ENCODE measurements at regions not wholly inside any gene's neighbourhood (a gene's known extent, or its start where the extent isn't known, plus 50 kb on each side); places are given as distances from the start of the nearest gene placed in this dataset.

DNA sequence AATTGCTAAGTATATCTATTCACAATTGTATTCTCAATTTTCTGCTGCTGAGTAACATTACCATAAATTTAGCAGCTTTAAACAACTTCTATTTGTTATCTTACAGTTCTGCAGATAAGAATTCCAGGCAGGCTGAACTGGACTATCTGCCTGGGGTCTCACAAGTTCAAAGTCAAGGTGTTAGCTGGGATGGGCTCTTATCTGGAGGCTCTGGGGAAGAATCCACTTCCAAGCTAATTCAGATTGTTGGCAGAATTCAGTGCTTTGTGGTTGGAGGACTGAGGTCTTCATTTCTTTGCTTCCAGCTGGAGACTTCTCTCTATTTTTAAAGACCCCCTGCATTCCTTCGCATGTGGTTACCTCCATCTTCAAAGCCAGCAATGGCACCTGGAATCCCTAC lies 329.9 kb upstream of the ISX start:
- Mint-ChIP-seq H3K9me3 (peaks cover 4% of the 10 kb centered on the region), H3K36me3 (ENCODE audit: low read depth) (no peaks in the 10 kb centered on the region), H3K4me3 (no peak overlapping the region), H3K4me1 (ENCODE audit: low read depth) (no peaks in the 10 kb centered on the region), H3K27me3 (no peaks in the 10 kb centered on the region), H3K27ac (no peak overlapping the region)
- DNase-seq = no peak

DNA sequence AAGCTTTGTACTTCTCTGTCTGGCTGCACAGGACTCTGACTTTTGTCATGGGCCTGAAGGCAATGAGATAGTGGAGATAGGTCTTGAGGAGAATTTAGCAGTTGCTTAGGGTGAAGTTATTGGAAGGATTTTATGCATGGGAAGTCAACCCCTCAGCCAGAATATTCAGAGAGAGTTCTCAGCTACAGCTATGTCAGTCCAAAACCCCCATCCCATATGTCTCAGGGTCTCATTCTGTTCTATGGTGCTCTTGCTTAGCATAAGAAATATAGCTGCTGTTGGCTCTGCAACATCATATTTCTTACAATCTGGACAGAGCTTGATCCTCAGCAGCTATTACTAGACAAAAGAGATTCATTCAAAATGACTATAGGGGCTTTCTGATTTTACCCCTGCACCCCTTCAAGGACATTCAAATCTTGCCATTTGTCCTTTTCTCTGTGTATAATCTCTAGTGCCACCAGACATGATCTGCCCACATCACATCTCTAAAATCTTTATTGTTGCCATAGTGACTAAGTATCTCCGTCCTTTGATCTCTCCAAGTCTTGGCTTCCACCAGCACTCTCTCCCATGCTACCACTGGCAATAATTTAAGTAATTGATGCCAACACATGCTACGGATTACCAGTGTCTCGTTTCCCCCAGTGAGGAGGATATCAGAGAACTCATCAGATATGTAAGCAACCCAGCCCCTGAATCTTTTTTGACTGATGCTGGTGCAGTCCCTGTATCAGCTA lies 327.1 kb upstream of the ISX start:
- Mint-ChIP-seq H3K4me3 (no peak overlapping the region), H3K27me3 (no peaks in the 10 kb centered on the region), H3K9me3 (no peaks in the 10 kb centered on the region), H3K36me3 (ENCODE audit: low read depth) (no peaks in the 10 kb centered on the region), H3K4me1 (ENCODE audit: low read depth) (no peaks in the 10 kb centered on the region), H3K27ac (no peak overlapping the region)
- no peak for DNase-seq

DNA sequence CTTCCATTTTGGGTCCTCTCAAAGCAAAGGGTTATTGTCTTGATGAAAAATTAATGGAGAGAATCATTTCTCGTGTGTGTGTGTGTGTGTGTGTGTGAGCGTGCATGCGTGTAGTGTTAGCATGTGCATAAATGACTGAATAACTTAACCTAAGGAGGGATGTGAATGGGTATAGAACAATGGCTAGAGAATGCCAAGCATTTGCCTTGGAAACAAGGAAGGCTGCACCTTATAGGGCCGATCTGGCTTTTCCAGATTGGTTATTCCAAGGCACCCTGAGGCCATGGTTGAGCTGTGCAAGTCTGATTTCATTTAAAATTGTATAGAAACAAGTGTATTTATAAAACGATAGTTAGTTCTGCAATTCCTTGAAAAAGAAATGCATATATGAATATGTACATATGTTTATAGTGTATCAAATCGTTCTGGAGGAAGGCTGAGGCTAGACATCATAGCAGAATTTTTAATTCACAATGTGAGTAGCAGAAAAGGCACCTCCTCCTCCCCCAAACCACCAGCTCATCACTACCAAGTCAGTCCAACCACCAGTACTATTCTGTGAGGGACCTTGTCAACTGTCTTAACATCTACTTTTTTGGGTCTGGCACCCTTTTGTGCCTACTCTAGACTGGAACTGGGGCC lies 322.7 kb upstream of the ISX start:
- H3K4me3 Mint-ChIP-seq = no peak overlapping the region
- H3K36me3 Mint-ChIP-seq (ENCODE audit: low read depth) = no peaks in the 10 kb centered on the region
- H3K9me3 Mint-ChIP-seq = no peaks in the 10 kb centered on the region
- H3K27ac Mint-ChIP-seq = no peak overlapping the region
- no peaks in the 10 kb centered on the region for H3K4me1 Mint-ChIP-seq (ENCODE audit: low read depth)
- no peaks in the 10 kb centered on the region for H3K27me3 Mint-ChIP-seq
- DNase-seq = no peak

DNA sequence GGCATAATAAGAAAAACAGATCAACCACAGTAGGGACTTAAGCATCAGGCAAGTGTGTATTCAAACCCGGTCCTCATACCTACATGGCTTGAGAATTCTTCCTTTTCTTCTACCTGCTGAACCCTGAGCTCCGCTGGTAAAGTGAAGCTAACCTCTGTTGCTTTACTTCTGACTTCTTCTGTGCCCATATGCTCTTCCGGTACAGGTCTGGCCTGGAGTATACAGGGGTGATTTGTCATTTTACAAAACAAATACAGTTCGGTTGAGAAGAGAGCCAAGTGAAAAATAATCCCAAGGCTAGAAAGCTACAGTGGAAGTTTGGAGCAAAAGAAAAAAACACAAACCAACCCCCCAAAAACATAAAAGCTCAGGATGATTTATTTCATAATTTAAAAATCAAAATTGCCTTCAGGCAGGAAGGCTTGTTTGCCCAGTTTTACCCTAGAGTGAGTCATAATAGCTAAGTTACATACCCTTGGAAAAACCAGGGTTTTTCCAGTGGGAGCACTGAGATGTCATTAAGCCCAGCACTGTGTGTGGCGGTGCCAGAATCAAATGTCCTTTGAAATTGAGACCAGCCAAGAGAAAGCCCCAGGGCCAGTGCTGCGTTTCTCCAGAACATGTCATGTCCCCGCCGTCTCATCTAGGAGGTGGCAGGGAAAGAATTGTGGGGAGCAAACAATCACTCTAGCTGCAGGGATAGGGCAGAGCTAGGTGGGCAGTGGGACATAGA lies 305.5 kb upstream of the ISX start:
- Mint-ChIP-seq H3K27ac (no peak overlapping the region), H3K4me1 (ENCODE audit: low read depth) (no peaks in the 10 kb centered on the region), H3K36me3 (ENCODE audit: low read depth) (no peaks in the 10 kb centered on the region), H3K4me3 (no peak overlapping the region), H3K9me3 (no peaks in the 10 kb centered on the region), H3K27me3 (no peaks in the 10 kb centered on the region)
- DNase-seq = no peak

DNA sequence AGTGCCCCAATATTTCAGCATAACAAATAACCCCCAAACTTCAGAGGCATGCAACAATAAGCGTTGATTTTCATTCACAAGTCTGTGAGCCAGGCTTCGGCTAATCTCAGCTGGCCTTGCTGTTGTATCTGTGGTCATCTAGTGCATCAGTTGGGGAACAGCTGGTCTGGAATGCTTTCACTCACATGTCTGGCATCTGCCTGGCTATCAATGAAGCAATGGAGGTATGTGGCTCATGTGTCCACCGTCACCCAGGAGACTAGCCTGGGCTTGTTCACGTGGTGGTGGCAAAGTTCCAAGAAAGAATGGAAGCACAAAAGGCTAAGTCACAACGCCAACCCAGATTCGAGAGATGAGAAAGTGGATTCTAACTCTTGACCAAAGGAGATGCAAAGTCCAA lies 304.8 kb upstream of the ISX start:
- no peaks in the 10 kb centered on the region for H3K9me3 Mint-ChIP-seq
- no peaks in the 10 kb centered on the region for H3K36me3 Mint-ChIP-seq (ENCODE audit: low read depth)
- H3K4me1 Mint-ChIP-seq (ENCODE audit: low read depth) = no peaks in the 10 kb centered on the region
- no peak for DNase-seq
- H3K27ac Mint-ChIP-seq = no peak overlapping the region
- H3K27me3 Mint-ChIP-seq = no peaks in the 10 kb centered on the region
- H3K4me3 Mint-ChIP-seq = no peak overlapping the region

DNA sequence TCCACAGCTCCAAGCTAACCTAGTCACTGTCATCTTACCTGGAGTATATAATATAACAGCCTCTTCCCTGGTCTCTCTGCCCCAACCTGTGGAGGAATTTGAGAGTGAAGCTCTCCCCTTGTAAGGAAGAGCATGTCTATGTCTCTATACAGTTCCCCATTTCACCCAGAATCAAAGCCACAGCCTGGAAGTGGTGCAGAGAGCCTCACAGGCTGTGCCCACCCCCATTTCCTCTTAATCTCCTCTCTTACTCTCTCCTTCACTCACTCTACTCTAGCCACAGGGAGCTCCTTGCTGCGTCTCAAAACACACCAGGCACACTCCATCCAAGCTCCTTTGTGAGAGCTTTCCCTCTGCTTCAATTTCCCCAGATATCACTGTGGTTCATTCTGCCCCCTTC lies 302.5 kb upstream of the ISX start:
- no peak for DNase-seq
- Mint-ChIP-seq H3K36me3 (ENCODE audit: low read depth) (no peaks in the 10 kb centered on the region), H3K4me3 (no peak overlapping the region), H3K9me3 (no peaks in the 10 kb centered on the region), H3K27me3 (no peaks in the 10 kb centered on the region), H3K4me1 (ENCODE audit: low read depth) (no peaks in the 10 kb centered on the region), H3K27ac (no peak overlapping the region)

DNA sequence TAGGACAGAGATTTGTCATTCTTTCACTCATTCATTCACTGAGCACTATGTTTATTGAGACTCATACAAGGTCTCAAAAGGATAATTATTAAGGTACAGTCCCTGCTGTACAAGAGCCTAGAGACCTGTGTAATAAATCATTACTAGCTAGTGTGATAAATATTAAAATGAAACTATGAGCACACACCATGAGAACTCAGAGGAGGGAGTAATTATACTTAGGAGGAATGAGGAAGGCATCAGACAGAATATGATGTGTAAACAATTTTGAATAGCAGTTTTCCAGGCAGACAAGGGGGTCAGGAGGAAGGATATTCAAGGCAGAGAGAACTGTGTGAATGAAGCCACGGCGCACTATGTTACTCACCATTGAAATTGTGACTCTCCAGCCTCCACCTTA lies 300.8 kb upstream of the ISX start:
- Mint-ChIP-seq H3K4me1 (ENCODE audit: low read depth) (no peaks in the 10 kb centered on the region), H3K27me3 (no peaks in the 10 kb centered on the region), H3K4me3 (no peak overlapping the region), H3K36me3 (ENCODE audit: low read depth) (no peaks in the 10 kb centered on the region), H3K27ac (no peak overlapping the region), H3K9me3 (no peaks in the 10 kb centered on the region)
- no peak for DNase-seq

DNA sequence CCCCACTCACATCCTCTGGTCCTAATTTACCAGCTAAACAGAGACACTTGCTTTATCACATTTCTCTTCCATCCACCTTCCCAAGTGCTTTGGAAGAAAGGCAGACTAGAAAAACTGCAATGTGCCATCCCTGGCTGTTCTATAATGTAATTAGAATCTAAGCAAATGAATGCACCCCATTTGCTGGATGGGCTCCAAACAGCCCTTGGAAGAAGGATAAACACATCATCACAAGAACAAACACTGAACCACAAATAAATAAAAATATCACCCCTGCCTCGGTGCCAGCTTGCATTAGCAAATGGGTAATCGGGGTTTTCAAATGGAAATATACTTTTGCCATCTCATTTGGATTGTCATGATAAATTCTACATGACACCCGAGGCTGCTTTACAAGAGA lies 296.6 kb upstream of the ISX start:
- DNase-seq = no peak
- no peak overlapping the region for H3K4me3 Mint-ChIP-seq
- no peaks in the 10 kb centered on the region for H3K36me3 Mint-ChIP-seq (ENCODE audit: low read depth)
- H3K9me3 Mint-ChIP-seq = no peaks in the 10 kb centered on the region
- no peak overlapping the region for H3K27ac Mint-ChIP-seq
- no peaks in the 10 kb centered on the region for H3K4me1 Mint-ChIP-seq (ENCODE audit: low read depth)
- no peaks in the 10 kb centered on the region for H3K27me3 Mint-ChIP-seq

DNA sequence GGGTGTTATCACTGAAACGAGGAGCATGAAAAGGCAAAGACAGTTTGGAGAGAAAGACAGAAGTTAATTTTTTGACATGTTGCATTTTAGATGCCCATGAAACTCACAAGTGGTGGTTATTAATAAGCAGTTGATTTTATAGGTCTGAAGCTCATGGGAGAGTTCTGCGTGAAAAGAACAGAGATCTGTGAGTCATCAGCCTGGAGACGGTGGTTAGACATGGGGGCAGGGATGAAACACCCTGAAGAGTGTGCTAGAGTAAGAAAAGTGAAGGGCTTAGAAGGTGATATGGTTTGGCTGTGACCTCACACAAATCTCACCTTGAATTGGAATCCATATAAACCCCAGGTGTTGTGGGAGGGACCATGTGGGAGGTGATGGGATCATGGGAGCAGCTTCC lies 289.1 kb upstream of the ISX start:
- no peaks in the 10 kb centered on the region for H3K4me1 Mint-ChIP-seq (ENCODE audit: low read depth)
- no peak for DNase-seq
- peaks cover 27% of the 10 kb centered on the region for H3K9me3 Mint-ChIP-seq
- H3K4me3 Mint-ChIP-seq = no peak overlapping the region
- no peaks in the 10 kb centered on the region for H3K36me3 Mint-ChIP-seq (ENCODE audit: low read depth)
- H3K27me3 Mint-ChIP-seq = no peaks in the 10 kb centered on the region
- H3K27ac Mint-ChIP-seq = no peak overlapping the region

DNA sequence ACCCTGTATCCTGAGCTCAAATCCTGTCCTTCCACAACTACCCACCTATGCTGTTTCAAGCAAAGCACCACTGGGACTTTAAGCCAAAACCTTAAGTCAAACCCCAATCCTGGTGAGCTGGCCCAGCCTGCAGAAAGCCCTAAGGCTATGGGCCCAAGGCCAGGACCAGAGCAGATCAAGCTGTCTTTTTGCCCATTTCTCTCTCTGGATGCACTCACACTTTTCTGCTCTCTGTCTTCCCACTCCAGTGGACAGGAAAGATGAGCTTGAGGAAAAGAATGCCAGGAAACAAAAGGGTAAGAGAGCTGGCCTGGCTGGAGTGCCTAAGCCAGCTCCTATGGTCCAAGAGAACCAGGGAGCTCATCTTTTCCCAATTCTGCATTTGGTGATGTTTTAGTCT lies 284.3 kb upstream of the ISX start:
- no peak for DNase-seq
- no peaks in the 10 kb centered on the region for H3K36me3 Mint-ChIP-seq (ENCODE audit: low read depth)
- peaks cover 6% of the 10 kb centered on the region for H3K27me3 Mint-ChIP-seq
- no peak overlapping the region for H3K27ac Mint-ChIP-seq
- no peaks in the 10 kb centered on the region for H3K4me1 Mint-ChIP-seq (ENCODE audit: low read depth)
- H3K9me3 Mint-ChIP-seq = peaks cover 22% of the 10 kb centered on the region
- no peak overlapping the region for H3K4me3 Mint-ChIP-seq

DNA sequence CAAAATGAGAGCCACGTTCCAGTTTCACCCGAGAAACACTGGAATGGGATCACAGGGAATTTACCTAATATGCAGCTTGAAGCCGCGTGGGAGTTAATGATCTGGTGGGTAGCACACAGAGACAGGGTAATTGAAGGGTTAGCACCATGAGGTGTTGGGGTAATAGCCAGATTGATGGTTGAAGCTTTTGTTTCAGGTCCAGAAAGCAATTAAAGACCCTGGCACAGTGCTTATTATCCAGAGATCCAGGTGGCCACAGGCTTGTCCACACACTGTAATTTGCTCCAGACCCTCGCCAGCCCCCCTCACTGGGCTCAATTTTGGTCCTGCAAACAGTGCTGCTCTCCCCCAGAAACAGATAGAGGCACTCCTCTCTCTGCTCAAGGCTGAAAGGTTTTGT lies 282.5 kb upstream of the ISX start:
- peaks cover 6% of the 10 kb centered on the region for H3K27me3 Mint-ChIP-seq
- DNase-seq = no peak
- no peak overlapping the region for H3K4me3 Mint-ChIP-seq
- H3K36me3 Mint-ChIP-seq (ENCODE audit: low read depth) = no peaks in the 10 kb centered on the region
- no peaks in the 10 kb centered on the region for H3K4me1 Mint-ChIP-seq (ENCODE audit: low read depth)
- no peak overlapping the region for H3K27ac Mint-ChIP-seq
- H3K9me3 Mint-ChIP-seq = peaks cover 16% of the 10 kb centered on the region

DNA sequence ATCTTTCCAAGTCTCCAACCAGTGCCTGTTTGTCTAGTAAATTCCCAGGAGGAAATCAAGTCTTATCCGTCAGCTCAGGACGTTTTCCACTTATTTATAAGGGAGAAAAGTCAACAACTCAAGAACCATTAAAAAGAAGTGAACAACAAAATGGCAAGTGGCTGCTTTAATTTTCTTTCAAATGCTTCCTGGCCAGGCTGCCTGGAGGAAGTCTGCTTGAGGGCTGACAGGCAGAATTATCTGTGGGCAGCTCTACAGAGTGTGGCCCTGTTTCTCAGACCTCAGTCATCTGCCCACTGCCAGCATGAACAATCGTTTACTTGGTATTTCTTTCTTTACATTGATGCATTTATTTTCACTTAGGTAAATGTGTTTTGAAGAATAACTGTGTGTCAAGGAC lies 281.9 kb upstream of the ISX start:
- Mint-ChIP-seq H3K4me3 (no peak overlapping the region), H3K27me3 (peaks cover 6% of the 10 kb centered on the region), H3K36me3 (ENCODE audit: low read depth) (no peaks in the 10 kb centered on the region), H3K9me3 (peaks cover 12% of the 10 kb centered on the region), H3K4me1 (ENCODE audit: low read depth) (no peaks in the 10 kb centered on the region), H3K27ac (no peak overlapping the region)
- DNase-seq = no peak

DNA sequence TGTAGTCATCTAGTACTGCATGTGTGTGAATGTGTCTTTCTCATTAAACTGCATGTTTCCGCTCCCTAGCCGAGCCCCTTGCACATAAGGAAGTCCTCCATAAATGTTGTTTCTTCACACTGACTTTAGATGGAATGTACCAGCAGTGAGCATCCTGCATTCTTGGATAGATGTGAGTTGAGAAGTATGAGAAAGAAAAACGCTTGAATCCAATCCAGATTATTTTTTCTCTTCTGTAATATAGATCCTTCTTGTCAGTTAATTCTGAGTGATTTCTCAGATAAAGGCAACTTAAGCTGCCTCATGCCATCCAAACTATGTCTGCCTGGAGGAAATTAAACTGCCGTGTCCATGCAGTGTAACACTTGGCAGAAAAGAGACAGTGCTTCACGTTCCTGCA lies 268.1 kb upstream of the ISX start:
- H3K4me3 Mint-ChIP-seq = no peak overlapping the region
- H3K27me3 Mint-ChIP-seq = peaks cover 5% of the 10 kb centered on the region
- H3K9me3 Mint-ChIP-seq = no peaks in the 10 kb centered on the region
- DNase-seq = no peak
- no peak overlapping the region for H3K27ac Mint-ChIP-seq
- no peaks in the 10 kb centered on the region for H3K36me3 Mint-ChIP-seq (ENCODE audit: low read depth)
- no peaks in the 10 kb centered on the region for H3K4me1 Mint-ChIP-seq (ENCODE audit: low read depth)

DNA sequence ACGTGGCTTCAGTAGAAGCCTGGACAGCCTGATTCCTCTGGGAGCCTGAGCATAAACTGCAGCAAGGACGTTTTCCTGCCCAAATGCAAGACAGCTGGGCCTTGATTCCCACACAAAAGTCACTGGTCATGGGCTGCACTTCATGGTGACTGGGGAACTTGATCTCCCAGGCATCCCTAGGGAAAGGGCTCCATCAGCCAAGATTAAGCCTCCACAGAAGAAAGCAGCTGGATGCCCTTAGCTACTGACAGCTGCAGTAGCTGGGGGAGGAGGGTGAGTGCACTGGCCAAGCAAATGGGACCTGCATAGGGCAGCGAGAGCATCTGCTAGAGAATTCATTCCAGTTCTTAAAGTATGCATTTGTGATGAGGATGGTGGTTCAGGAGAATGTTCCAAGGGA lies 267.4 kb upstream of the ISX start:
- Mint-ChIP-seq H3K27ac (no peak overlapping the region), H3K4me3 (no peak overlapping the region), H3K4me1 (ENCODE audit: low read depth) (no peaks in the 10 kb centered on the region), H3K9me3 (no peaks in the 10 kb centered on the region), H3K27me3 (peaks cover 5% of the 10 kb centered on the region), H3K36me3 (ENCODE audit: low read depth) (no peaks in the 10 kb centered on the region)
- DNase-seq = no peak

DNA sequence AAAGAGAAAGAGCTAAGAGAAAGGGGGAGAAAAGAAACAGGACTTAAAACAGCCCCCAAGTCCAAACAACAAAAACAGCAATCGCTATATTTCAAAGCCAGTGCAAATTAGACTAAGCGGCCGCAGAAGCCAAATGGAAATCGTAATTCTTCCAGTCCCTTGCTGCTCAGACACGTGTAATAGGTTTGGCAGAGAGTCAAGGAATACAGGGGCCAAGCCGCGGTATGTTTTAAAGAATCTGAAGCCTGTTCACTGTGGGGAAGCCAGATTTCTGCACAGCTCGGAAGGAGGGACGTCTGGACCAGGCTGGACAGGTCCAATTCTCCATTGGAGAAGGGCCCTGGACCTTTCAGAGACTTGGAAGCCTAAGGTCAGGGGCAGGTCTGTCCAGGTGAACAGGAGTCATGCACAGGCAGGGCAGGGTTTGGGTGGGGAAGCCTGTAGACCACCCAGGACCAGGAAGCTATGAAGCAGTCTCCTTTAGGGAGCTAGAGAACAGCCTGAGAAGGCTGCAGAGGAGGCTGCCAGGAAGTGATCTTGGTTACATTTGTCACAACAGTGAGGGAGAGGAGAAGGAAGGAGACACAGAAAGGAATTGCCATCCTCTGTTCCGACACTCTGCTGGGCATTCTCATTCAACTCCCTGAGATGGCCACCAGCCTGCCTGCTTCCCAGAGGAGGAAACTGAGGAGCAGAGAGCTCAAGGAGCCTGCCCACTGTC lies 265.5 kb upstream of the ISX start:
- Mint-ChIP-seq H3K27ac (no peak overlapping the region), H3K4me3 (no peak overlapping the region), H3K27me3 (peaks cover 5% of the 10 kb centered on the region), H3K36me3 (ENCODE audit: low read depth) (no peaks in the 10 kb centered on the region), H3K4me1 (ENCODE audit: low read depth) (no peaks in the 10 kb centered on the region), H3K9me3 (no peaks in the 10 kb centered on the region)
- DNase-seq = no peak

Data from activated T-cell treated with anti-CD3 and anti-CD28 coated beads, Interleukin-2, amount 50 U/mL, for 24 hours (primary cell).